ENCODE measurements at regions not wholly inside any gene's neighbourhood (a gene's known extent, or its start where the extent isn't known, plus 50 kb on each side); places are given as distances from the start of the nearest gene placed in this dataset.

DNA sequence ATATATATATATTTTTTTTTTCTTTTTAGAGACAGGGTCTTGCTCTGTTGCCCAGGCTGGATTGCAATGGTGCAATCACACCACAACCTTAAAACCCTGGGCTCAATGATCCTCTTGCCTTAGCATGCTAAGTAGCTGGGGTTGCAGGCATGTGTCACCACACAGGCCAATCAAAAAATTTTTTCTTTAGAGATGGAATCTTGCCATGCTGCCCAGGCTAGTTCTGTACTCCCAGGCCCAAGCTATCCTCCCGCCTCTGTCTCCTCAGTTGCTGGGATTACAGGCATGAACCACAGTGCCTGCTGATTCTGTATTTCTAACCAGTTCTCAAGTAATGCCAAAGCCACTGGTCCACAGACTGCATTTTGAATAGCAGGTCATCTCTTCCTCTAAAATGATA lies 291.3 kb upstream of the ZPLD1 start:
- H3K27ac ChIP-seq: no peak overlapping the region
- TF ChIP-seq POLR2AphosphoS5 (IDR thresholded peaks at IDR 0.05; ENCODE audit: insufficient read depth in 1 of 2, low read depth in 1 of 2) (no peak), POLR2A (IDR thresholded peaks at IDR 0.05) (no peak)
- TF ChIP-seq, protein P1, sequence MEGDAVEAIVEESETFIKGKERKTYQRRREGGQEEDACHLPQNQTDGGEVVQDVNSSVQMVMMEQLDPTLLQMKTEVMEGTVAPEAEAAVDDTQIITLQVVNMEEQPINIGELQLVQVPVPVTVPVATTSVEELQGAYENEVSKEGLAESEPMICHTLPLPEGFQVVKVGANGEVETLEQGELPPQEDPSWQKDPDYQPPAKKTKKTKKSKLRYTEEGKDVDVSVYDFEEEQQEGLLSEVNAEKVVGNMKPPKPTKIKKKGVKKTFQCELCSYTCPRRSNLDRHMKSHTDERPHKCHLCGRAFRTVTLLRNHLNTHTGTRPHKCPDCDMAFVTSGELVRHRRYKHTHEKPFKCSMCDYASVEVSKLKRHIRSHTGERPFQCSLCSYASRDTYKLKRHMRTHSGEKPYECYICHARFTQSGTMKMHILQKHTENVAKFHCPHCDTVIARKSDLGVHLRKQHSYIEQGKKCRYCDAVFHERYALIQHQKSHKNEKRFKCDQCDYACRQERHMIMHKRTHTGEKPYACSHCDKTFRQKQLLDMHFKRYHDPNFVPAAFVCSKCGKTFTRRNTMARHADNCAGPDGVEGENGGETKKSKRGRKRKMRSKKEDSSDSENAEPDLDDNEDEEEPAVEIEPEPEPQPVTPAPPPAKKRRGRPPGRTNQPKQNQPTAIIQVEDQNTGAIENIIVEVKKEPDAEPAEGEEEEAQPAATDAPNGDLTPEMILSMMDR (IDR thresholded peaks at IDR 0.05): no peak

DNA sequence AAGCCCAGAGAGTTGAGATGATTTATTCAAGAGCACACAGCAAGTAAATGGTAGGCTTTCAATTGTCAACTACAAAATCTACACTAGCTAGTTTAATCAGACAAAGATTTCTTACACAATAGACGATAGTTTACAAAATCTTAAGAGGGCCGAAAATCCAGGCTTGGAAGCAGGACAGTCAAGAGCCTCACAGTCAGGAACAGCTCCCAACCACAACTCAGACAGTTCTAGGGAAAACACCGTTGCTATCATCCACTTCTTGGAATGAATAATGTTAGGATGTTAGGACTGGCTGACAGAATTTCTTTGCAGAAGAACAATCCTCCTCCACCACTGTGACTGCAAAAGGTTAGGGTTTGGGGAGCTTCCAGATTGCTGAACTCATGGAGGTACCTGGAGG lies 290.8 kb upstream of the ZPLD1 start:
- Histone ChIP-seq H3K36me3 (no peaks in the 10 kb centered on the region), H3K27ac (no peak overlapping the region), H3K27me3 (no peaks in the 10 kb centered on the region), H3K4me3 (no peak overlapping the region), H3K4me1 (no peaks in the 10 kb centered on the region), H3K9me3 (no peaks in the 10 kb centered on the region)
- TF ChIP-seq POLR2AphosphoS5 (IDR thresholded peaks at IDR 0.05; ENCODE audit: insufficient read depth in 1 of 2, low read depth in 1 of 2) (no peak), POLR2A (IDR thresholded peaks at IDR 0.05) (no peak)
- TF ChIP-seq, protein P1 (IDR thresholded peaks at IDR 0.05): no peak
- intact Hi-C loops (cut with DNase I): no loop called here
- DNase-seq (ENCODE audit: extremely low spot score in 2 of 2): no peak

More for the DNA sequence above, 291.3 kb upstream of the ZPLD1 start:
- H3K36me3 ChIP-seq: no peaks in the 10 kb centered on the region
- DNase-seq (ENCODE audit: extremely low spot score in 2 of 2): no peak
- H3K4me3 ChIP-seq: no peak overlapping the region
- H3K9me3 ChIP-seq: no peaks in the 10 kb centered on the region
- no peaks in the 10 kb centered on the region for H3K4me1 ChIP-seq
- intact Hi-C loops (cut with DNase I): no loop called here
- H3K27me3 ChIP-seq: no peaks in the 10 kb centered on the region

DNA sequence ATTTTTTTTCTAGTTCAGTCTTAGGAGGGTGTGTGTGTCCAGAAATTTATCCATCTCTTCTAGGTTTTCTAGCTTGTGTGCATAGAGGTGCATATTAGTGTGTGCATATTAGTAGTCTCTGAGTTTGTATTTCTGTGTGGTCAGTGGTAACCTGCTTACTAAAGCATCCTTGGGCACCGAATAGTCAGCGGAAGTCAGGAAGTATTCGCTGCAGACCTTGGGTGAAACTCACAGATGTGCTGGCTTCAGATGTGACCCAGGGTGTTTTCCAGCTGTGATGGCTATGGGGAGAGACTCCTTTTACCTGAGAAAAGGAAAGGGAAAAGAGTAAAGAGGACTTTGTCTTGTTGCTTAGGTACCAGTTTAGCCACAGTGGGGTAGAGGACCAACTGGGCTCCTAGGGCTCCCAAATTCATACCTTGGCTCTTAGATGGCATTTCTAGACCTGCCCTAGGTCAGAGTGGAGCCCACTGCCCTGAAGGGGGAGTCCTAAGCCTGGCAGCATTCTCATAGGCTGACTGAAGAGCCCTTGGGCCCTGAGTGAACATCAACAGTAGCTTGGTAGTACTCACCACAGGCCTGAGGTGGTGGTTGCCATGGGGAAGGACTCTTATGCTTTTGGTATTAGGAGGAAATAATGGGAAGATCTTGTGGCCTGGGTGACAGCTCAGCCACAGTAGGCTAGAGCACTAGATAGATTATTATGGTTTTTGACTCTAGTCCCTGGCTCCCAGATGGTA lies 286.0 kb upstream of the ZPLD1 start:
- no peak for DNase-seq (ENCODE audit: extremely low spot score in 2 of 2)
- H3K27ac ChIP-seq: no peak overlapping the region
- no peaks in the 10 kb centered on the region for H3K9me3 ChIP-seq
- intact Hi-C loops (cut with DNase I): no loop called here
- no peaks in the 10 kb centered on the region for H3K4me1 ChIP-seq
- H3K27me3 ChIP-seq: no peaks in the 10 kb centered on the region
- no peaks in the 10 kb centered on the region for H3K36me3 ChIP-seq
- TF ChIP-seq POLR2A (IDR thresholded peaks at IDR 0.05) (no peak), POLR2AphosphoS5 (IDR thresholded peaks at IDR 0.05; ENCODE audit: insufficient read depth in 1 of 2, low read depth in 1 of 2) (no peak)
- TF ChIP-seq, protein P1 (IDR thresholded peaks at IDR 0.05): no peak
- H3K4me3 ChIP-seq: no peak overlapping the region

DNA sequence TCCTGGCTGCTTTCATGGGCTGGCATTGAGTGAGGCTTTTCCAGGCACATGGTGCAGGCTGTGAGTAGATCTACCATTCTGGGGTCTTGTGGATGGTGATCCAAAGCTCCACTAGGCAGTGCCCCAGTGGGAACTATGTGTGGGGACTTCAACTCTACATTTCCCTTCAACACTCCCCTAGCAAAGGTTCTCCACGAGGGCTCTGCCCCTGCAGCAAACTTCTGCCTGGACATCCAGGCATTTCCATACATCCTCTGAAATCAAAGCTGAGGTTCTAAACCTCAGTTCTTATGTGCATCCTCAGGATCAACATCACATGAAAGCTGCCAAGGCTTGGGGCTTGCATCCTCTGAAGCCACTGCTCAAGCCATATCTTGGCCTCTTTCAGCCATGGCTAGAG lies 282.9 kb upstream of the ZPLD1 start:
- TF ChIP-seq POLR2A (IDR thresholded peaks at IDR 0.05) (no peak), POLR2AphosphoS5 (IDR thresholded peaks at IDR 0.05; ENCODE audit: insufficient read depth in 1 of 2, low read depth in 1 of 2) (no peak)
- TF ChIP-seq, protein P1 (IDR thresholded peaks at IDR 0.05): no peak
- H3K4me1 ChIP-seq: no peaks in the 10 kb centered on the region
- no peaks in the 10 kb centered on the region for H3K27me3 ChIP-seq
- no peak overlapping the region for H3K4me3 ChIP-seq
- no peak for DNase-seq (ENCODE audit: extremely low spot score in 2 of 2)
- intact Hi-C loops (cut with DNase I): no loop called here
- H3K9me3 ChIP-seq: no peaks in the 10 kb centered on the region
- H3K27ac ChIP-seq: no peak overlapping the region
- no peaks in the 10 kb centered on the region for H3K36me3 ChIP-seq

DNA sequence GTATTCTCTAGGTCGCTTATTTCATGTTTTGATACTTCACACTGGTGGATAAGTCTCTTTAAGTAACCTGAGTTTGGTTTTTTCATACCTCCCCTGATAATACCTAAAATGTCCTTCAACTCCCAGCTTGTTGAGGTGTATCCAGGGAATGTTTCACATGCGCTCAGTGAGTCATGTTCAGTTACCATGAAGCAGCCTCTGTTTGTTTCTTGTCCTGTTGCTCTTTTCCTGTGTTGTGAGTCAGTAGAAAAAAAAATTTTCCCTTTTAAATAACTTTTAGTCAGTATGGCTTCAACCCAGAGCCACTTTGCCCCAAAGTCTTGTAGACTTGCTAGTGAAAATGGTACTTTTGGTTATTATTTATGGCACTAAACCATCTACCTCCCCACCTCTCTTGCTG lies 278.4 kb upstream of the ZPLD1 start:
- no peaks in the 10 kb centered on the region for H3K9me3 ChIP-seq
- H3K4me3 ChIP-seq: no peak overlapping the region
- no peaks in the 10 kb centered on the region for H3K27me3 ChIP-seq
- H3K27ac ChIP-seq: no peak overlapping the region
- no peak for DNase-seq (ENCODE audit: extremely low spot score in 2 of 2)
- no peaks in the 10 kb centered on the region for H3K4me1 ChIP-seq
- H3K36me3 ChIP-seq: no peaks in the 10 kb centered on the region
- TF ChIP-seq, protein P1 (IDR thresholded peaks at IDR 0.05): no peak
- TF ChIP-seq POLR2A (IDR thresholded peaks at IDR 0.05) (no peak), POLR2AphosphoS5 (IDR thresholded peaks at IDR 0.05; ENCODE audit: insufficient read depth in 1 of 2, low read depth in 1 of 2) (no peak)
- intact Hi-C loops (cut with DNase I): no loop called here
